ENCODE measurements at regions not wholly inside any gene's neighbourhood (a gene's known extent, or its start where the extent isn't known, plus 50 kb on each side); places are given as distances from the start of the nearest gene placed in this dataset.
"Not testable (repeated sequence)": the region's sequence is repeated elsewhere in the genome, so short reads cannot be mapped to it uniquely, and the experiment has no call there.

DNA sequence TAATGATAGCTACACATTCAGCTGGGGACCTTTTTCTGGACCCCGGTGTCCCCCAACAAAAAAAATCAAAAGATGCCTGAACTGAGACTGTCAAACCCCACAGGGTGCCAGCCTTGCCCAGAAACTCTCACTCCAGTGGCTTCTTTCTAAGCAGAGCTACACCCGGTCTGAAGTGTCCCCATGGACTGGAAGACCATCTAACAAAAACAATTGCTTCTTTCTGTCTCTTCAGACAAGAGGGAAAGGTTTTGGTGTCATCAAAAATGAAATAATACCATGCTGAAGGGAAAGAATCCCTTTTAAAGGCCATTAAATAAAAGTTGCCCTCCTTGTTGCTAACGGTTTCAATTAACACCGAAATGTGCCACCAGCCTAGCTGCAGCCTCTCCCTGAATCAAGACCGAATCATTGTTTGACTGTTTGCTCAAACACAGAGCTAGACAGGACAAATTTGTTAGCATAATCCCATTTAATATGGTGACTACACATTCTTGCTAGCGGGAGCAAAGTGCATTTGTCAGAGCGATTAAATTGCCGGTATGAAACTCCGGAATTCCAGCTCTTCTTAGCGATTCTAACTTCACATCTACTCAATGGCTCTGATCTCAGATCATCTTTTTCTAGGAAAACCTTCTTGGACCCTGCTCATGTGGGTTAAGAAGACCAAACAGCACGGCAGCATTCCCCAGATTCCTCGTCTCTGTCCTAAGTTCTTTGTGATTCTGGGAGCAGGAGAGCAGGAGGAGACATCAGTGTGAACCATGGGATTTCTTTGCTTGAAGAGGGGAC is 397.5 kb upstream of the PRKCQ start:
- no peak for DNase-seq

DNA sequence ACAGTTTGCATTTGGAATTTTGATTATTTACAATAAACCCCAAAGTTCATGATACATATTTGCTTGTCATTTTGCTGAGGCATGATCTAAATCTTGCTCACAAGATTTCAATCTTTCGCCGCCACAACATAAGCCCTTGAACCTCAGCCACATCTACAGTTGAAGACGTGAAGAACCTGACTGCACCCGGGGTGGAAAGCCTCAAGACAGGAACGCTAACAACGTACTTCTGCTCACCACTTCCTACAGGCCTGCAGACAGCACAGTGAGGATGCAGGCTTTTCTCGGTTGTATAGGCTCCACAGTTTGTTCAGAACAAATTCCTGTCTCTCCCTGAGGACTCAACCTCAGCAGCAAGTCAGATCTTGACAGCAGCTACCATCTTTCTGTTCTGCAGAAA is 393.8 kb upstream of the PRKCQ start:
- DNase-seq = peak; percentile 17

DNA sequence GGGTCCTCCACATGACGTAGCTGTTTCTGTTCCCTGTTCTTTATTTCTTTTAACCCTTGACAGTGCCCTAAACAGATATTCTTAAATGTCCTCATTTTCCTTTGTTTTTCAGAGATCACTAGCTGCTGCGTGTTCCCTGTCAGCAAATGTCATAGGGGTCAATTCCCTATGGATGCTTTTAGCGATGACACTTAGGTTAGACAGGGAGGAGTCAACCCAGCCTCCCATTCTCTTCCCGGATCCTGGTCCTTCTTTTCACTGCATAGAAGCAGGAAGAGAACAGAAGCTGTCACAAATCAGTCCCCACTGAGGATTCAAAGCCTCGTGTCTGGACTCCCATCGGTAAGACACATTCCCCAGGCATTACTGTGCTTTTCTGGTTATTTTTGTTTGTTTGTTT is 392.1 kb upstream of the PRKCQ start:
- DNase-seq = no peak

DNA sequence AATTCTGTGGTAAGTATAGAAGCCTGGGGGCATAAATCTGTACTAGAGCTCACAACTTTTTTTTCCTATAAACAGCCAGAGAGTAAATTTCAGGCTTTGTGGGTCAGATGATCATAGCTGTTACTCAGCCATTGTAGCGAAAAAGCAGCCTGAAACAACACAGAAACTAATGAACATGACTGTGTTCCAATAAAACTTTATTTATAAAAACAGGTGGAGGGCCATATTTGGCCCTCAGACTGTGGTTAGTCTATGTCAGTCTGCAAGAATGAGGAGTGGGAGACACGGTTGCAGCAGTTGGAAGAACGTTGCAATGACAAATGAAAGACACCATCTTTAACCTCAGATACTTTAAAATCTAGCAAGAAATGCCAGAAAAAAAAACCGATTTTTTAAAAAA is 389.6 kb upstream of the PRKCQ start:
- no peak for DNase-seq

DNA sequence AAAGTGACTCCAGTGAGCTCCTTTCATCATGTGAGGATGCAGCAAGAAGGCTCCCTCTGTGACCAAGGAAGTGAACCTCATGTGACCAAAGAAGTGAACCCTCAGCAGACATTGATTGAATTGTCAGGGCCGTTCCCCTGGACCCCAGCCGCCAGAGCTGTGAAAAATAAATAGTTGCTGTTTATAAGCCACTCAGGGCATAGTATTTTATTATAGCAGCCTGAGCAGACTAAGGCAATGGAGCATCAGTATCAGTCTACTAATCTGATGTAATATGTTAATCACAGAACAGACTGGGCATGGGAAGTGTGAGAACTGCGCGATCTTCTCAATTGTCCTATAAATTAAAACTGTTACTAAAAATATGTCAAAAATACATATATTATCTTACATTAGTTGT is 384.5 kb upstream of the PRKCQ start:
- no peak for DNase-seq

DNA sequence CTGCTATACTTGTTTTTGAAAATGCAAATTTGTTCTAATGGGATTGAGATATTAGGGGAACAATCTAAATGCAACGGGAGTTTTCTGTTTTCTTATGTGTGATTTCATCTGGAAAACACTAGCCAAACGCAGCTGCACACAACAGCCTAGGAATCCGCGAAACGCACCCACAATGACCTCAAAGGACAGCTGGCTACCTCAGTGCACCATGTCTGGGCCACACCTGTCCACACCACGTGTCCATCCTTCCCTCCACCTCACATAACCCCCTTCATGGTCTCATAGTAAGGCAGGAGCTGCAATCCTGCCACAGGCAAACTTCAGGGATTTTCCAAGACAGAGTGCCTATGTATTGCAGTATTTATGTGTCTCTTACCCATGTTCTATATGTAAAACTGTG is 382.5 kb upstream of the PRKCQ start:
- DNase-seq = no peak

DNA sequence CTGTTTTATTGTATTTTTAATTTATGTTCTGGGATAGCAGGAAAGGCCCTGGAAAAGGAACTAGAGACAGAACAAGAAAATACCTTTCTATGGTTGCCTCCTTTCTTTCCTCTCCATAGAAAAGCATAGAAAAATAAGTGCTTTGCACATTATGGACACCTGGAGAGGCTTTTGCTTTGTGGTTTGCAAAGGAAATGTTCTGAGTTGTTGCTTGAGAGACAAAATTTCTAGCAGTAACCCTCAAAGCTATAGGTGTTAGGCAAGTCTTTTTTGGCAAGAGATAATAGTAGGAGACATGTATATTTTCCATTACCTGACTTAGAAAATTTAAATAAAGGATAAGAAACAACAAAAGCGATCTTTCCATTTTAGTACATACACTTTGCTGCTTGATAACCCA is 378.6 kb upstream of the PRKCQ start:
- DNase-seq = peak; percentile 5

DNA sequence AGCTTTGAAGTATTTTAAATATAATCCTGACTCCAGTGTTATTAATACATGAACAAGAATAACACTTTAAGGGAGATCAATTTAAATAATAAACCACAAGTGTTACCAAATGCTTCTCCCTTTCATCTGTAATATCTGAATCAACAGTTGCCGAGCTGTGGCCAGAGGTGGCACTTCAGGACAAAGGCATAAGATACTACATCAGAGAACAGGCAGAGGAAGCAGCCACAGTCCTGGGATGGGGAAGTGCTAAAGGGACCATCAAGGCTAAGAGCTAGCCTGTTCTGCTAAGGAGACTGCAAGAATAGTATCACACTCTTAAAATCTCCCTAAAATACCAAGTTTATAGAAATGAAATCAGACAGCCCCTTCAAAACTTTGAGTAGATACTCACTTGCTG is 378.2 kb upstream of the PRKCQ start:
- no peak for DNase-seq

DNA sequence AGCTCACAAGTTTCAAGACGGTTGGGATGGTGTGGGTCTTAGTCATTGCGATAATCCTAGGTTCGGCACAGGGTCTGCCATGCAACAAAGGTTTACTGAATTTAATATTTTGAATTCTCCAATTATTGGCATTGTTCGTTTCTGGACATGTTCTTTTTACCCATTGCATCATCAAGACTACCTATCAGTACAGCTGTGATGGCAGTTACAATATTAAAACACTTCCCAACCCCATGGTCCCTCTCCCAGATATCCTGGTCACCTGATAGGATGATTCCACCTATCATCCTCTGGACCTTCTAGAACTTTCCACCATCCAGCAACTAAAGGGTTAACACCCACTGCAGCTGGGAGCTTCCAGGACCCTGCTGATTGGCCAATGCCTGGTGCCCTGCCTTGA is 377.8 kb upstream of the PRKCQ start:
- DNase-seq = no peak

DNA sequence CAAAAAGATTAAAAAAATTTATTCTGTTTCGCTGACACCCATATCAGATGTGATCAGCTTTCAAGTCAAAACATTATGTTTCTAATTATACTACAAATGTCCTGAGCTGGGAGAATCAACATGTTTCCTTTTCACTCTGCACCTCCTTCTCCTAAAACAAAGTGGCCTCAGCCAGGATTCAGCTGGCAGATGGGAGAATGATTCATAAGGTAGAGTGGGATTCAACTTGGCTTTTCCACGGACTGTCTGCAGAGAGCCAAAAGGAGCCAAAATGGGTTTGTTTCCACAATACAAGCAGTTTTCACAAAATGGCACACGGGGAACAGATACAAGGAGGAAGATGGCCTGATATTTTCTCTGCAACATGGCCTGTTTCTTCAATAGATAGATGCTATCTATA is 376.5 kb upstream of the PRKCQ start:
- DNase-seq = no peak

DNA sequence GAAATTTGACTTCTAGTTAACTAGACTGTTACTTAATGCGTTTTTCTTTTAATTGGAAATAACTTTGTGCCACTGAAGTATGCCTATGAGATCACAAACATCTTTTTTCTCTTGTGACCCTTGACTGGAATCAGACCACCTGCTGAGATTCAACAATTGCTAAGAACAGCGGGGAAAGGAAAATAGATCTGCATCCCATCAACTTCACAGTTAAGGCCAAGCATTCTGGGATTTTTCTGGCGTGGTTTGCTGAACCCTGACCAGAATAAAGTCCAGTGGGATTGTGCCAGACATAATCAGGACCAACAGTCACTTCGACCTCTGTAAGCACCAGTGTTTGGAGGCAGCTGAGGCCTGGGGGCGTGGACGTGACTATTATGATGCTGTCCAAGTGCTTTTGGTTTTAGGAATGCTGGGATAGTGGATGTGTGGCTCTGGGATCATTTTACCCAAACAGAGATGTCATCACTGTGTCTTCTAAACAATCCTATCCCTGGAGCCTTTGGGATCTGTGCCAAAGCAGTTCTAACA is 373.3 kb upstream of the PRKCQ start:
- DNase-seq = no peak

DNA sequence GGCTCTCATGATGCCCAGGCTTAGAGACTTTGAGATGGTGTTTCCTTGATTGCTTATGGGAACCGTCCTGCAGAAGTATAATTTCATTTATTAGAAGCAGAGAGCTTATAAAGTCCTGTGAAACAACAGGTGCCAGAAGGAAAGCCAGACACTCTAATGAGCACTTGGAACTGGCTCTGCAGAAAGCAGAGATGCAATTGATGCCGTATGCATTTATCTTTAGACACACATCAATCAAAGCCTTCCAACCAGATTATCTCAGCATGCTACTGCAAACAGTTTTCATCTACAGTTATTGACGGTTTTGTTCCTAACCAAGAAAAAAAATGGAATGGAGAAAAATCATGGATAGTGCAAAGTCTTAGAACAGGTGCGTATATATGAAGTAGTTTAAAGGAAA is 371.7 kb upstream of the PRKCQ start:
- DNase-seq = no peak

DNA sequence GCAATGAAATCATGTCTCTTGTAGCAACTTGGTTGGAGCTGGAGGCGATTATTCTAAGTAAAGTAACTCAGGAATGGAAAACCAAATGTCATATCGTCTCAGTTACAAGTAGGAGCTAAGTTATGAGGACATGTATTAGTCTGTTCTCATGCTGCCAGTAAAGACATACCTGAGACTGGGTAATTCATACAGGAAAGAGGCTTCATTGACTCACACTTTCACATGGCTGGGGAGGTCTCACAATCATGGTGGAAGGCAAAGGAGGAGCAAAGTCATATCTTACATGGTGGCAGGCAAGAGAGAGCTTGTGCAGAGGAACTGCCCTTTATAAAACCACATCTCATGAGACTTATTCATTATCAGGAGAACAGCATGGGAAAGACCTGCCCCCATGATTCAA is 370.1 kb upstream of the PRKCQ start:
- DNase-seq = no peak

DNA sequence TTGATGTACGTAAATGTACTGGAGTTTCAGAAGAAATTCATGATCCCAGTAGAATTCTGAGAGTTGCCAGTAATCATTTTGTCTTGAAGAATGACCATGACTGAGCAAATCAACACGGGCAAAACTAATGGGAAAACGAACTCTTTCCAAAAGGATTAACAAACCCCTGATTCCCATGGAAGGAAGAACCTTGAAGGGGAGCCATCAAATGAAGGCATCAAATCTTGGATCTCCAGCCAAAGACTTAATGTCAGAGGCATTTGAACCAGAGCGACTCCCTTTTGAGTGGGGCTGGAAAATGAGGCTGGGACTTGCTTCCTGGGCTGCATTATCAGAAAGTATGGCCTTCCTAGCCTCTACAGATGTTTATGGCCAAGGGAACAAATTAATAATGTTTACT is 364.4 kb upstream of the PRKCQ start:
- DNase-seq = no peak

DNA sequence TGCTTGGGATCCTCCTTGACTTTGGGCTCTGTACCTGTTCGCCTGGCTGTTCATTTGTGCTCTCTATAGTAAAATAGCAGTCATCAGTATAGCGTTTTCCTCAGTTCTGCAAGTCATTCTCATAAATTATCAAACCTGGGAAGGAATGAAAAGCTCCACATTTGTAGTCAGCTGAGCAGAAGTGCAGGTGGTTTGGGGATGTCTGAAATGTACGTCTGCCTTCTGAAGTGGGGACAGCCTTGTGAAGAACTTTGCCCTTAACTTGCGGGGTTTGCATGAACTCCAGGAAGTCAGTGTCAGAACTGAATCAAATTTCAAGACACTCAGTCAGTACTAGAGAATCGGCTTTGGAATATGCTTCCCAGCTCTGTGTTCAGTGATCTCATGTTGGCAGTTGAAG is 358.3 kb upstream of the PRKCQ start:
- DNase-seq = no peak

DNA sequence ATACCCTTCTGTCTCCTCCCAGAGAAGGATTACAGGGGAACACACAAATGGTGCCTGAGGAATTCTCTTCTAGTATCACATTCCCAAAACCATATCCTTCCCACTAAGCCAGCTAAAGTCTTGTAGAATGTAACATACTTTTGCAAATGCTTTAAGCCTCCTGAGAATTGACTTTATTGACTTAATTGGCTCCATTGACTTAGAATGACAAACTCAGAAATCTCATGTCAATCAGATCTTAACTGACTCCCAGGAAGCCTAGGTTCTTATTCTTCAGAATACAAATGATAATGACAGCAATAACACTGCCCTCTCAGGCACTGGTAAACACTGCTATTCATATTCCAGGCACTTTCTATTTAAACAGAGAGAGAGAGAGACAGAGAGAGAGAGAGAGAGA is 356.9 kb upstream of the PRKCQ start:
- DNase-seq = no peak

DNA sequence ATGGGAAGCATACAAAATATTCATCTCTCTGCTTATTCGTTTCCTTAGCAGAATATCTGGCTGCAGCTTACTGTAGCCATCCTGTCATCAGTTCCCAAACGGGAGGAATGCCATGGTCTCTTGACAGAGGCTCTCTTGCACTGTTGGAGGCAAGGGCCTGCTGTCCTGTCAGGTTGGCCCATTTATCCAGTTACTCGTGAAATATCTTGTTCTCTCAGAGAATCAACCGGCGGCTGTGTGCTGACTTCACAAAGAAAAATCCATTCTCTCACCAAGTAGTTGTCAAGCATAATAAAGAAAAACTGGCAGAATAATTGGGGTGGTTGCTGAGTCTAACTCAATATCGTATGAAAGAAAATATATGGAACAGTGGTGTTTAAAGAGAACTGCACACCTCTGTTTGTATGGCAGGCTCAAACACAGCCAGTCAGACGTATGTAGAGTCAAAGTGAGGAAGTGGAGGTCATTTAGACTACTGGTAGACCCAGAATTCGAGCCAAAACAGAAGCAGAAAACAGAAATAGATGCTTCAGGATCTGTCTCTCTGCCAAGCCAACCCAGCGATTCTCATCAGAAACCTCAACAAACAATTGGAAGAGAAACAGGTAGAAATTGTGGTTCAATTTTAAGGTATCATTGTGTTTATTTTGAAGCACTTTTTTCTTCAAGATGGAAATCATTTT is 349.2 kb upstream of the PRKCQ start:
- DNase-seq = no peak

DNA sequence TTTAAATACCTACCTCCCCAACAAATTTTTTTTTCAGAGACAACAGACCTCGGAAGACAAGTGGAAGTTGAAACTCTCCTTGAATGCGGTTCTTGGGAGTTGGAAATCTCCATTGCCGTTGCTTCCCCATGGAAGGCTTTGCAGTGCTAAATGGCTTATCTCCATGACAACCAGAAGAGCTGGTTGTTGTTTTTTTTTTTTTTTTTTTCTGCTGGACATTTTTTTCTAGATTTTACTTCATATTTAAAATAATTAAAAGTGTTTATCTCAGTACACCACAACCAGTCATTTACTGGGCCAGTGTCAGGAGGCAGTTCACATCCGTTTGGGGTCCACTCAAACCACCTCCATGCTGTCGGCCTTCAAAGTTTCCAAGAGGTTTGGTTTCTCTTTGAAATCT is 348.5 kb upstream of the PRKCQ start:
- DNase-seq = no peak

DNA sequence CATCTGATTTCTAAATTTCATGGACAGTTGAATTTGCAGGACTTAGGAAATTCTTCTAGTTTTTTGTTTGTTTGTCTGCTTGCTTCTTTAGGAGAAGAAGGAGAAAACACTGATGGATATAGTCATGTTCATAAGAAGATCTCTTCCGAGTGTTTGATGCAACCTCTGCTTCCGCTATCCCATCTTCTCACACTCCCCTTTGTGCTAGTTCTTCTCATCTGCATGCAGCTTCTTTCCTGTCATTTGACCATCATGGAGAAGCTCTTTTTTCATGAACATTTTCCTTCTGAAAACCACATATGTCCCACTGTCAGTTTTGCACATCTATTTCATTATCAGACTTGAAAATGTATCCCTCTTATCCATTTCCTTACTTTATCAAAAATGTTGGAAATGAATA is 346.9 kb upstream of the PRKCQ start:
- DNase-seq = no peak

DNA sequence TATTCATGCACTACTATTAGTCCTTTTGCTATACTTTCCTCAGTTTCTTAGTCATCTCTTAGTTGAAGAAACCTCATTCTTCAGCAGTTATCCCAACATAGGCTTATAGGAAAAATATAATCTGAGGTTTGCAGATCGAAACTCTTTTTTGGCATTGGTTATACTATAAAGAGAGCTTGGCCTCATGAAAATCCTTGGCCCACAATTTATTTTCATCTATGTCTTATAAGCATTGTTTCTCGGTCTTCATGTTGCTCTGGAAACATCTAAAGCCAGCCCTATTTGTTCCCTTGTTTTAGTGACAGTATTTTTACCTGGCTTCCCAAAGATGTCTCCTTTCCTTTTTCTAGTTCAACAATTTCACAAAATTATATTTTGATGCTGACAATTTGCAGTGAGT is 345.1 kb upstream of the PRKCQ start:
- no peak for DNase-seq

DNA sequence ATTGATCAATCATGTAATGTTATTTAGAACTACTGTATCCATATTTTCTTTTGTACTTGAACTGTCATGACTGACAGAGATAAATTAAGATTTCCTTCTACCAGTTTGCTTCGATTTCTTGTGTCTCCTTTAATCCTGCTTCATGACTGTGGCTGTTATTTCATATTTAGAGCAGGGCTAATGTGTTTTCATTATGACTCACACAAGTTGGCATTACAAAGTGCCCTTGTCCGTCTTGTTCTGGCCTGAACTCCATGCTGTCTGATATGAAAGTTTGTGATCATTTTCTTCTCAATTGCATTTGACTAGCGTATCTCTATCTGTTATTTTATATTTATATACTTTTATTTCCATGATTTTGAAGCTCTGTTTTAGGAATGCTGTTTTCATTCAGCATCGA is 344.1 kb upstream of the PRKCQ start:
- DNase-seq = no peak

DNA sequence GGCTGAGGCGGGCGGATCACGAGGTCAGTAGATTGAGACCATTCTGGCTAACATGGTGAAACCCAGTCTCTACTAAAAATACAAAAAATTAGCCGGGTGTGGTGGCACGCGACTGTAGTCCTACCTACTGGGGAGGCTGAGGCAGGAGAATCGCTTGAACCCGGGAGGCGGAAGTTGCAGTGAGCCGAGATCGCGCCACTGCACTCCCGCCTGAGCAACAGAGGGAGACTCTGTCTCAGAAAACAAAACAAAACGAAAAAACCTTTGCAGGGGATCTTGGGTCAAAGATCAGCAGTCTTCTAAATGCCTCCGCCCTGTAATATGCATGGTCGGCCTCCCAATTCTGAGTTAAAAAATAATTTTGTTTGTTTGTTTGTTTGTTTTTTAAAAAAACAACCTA is 340.9 kb upstream of the PRKCQ start:
- DNase-seq = not testable (repeated sequence)

DNA sequence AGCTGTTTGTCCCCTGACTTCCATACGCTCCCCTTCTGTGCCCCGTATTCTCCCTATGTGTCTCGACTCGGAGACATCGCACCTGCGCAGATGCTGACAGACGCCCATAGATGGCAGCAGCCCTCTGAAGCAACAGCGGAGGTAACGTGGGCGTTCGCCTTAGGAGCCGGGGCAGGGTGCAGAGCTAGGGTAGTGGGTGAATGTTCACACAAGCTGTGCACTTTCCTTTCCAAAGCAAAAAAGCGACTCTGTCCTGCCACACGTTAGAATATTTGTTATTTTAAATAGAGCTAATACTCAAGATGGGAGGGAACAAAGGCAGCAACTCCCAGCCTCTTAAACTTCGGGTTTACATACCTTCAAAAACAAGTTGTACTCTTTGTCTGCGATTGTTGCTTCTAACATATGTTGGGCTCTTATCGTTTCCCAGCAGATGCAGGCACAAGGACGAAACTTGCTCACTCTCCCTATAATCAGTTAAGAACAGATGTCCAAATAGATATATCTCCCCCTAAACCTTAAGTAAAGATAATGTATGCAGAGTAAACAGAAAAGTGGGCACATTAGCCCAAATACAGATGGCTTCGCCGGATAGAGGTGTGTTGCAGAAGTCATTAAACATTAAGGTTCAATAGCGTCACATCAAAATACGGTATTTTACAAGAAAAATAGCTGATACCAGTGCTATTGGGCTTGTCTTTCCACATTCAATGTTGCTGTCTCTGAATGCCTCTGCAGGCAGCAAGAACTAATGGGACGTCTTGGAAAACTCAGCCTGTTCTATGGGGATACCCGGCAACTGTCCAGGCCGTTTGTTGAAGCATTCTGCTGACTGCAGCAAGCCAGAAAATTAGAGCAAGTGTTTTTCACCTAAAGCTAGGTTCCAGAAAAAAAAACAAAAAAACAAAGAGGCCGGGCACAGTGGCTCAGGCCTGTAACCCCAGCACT is 340.3 kb upstream of the PRKCQ start:
- DNase-seq = peak; percentile 86

DNA sequence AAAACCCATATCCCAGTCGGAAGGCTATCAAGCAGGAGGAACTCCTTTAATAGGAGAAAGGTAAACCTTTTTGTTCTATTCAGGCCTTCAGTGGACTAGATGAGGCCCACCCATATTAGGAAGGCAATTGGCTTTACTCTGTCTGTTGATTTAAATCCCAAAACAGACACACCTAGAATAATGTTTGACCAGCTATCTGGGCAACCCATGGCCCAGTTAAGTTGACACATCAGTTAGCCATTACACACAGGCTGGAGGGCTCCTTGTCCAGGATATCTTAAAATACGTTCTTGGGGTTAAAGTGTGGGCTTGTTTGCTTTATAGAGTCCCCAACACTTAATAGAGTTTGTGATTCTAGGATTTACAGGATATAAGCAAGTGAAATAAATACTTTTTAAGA is 339.0 kb upstream of the PRKCQ start:
- no peak for DNase-seq

Data from activated CD4-positive, alpha-beta T cell treated with anti-CD3 and anti-CD28 coated beads, Interleukin-2, Interleukin-6, amounts not matched to agents 100 ng/mL and 50 ng/mL, durations not matched to agents 16 hours and 8 hours (primary cell).